HG02981 (cell line): ENCODE measurements at regions not wholly inside any gene's neighbourhood (a gene's known extent, or its start where the extent isn't known, plus 50 kb on each side); places are given as distances from the start of the nearest gene placed in this dataset.

Experiments
- ATAC-seq: cut with Tn5 transposase; IDR thresholded peaks from one replicate; pipeline ENCODE4 v1.9.1; 2021; ENCODE audit warnings: mild to moderate bottlenecking, moderate library complexity; ENCODE audit not compliant: unreplicated experiment

DNA sequence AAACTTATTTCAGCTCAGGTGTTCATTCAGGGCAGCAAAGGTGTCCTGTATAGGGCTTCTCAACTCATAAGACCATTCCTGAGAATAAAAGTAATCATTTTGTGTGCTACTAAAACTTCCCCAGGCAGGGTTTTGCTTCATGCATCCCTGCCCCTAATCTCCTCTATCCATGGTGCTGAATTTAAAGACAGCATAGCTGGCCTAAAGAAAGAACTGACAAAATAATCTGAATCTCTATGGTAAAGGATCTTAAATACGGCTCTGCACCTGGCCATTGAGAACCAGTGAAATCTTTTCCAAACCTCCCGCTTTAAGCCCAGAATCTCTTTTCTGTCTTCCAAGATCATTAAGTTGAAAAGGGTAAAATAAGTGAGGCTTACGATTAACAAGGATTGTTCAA is 292.1 kb upstream of the KLHL29 start:
- ATAC-seq = no peak

DNA sequence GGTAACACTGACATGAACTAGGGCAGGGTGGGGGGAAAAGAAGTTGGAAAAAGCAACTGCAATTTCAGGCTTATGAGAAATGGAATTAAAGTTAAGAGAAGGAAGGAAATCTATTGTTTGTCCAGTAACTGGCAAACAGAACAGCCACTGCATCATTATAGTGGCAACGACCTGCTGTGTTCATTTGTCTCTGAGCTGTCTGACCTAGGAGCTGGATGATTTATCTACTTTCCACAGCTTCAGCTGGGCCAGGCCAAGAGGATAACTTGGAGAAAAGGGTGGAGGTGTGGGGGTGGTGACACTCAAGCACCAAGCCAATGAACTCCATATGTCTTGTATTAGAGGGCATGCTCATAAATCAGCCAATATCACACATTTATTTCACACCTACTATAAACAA is 291.5 kb upstream of the KLHL29 start:
- ATAC-seq = no peak

DNA sequence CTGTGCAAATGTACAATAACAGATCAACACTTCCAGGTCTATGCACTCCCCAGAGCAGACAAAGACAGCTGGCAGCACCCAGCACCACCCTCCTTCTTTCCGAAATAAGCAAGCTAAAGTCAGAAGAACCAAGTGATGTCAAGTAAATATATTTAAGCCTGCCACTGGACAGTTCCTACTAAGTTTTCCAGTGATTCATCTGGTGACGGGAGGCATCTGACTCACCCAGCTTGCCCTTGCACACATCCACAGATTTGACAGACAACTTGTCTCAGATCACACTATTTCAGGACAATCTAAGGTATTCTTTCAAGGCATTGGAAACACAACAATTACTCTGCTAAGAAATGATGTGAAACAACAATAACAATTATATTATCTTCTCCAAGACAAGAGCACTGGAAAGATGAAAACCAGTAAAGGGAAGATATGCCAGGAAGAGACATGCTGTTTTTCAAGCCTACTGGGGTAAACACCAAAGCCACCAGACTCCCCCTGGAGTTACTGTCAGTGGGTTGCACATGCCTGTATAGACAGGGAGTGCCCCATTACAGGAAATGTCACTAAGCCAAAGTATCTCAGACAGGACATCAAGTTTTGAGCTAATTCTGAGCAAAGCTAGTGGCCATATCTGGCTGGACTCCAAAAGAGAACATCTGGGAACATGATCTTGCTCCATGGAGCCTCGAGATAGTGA is 287.9 kb upstream of the KLHL29 start:
- ATAC-seq = no peak

DNA sequence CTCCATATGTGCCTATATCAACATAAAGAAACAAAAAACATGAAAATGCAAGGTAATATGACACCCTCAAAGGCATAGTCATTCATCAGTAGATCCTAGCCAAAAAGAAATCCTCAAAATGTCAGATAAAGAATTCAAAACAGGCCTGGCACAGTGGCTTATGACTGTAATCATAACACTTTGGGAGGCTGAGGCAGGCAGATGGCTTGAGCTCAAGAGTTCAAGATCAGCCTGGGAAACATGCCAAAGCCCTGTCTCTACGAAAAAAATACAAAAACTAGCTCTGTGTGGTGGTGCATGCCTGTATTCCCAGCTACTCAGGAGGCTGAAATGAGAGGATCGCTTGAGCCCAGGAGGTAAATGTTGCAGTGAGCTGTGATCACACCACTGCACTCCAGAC is 284.6 kb upstream of the KLHL29 start:
- ATAC-seq = no peak

DNA sequence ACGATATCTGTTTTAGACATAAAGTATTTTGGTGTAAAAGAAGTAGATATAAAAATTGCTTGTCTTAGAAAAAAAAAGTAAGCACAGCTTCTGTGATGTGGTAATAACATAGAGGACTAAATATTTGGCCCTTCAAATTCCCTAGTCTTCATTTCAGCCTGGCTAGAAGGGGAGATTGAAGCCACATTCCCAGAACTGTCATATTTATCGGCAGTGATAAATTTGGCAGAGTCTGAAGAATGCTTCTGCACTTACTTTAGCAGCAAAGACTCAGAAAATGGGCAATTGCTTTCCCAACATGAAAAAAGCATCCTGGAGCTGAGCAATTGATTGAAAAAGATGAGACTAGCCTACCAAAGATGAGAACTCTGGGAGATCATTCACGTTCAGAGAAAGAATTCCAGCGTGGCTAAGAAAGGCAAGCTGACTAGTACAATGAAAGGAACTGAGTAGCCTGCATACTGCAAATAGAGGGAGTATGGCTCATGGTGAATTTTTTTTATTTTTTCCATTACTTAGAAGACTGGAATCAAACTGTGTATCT is 278.7 kb upstream of the KLHL29 start:
- ATAC-seq = no peak

DNA sequence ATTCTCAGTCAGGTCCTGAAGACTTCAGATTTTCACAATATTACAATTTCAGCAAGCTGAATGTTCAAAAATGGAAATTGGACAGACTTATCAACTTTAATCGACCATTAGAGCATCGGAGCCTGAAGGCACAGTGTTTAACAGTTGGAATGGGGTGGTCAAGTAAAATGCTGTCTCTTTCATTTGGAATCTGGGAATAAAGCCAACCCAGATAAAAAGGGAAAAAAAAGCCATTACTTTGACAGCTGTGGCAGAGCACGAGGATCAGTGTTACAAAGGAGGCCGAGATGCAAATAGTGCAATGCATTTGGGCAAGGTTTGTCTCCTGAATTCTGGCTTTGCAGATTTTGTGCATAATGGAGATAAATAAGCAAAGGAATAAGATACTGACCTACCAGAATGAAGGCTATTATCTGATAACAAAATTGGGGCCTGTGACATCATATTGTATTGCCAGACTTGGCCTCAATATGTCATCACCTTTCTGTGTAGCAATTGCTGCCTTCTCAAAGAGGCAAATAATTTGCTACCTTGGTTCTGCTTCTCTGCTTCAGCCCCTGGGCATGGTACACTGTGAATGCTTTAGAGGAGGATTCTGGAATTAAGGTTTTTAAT is 277.5 kb upstream of the KLHL29 start:
- no peak for ATAC-seq

DNA sequence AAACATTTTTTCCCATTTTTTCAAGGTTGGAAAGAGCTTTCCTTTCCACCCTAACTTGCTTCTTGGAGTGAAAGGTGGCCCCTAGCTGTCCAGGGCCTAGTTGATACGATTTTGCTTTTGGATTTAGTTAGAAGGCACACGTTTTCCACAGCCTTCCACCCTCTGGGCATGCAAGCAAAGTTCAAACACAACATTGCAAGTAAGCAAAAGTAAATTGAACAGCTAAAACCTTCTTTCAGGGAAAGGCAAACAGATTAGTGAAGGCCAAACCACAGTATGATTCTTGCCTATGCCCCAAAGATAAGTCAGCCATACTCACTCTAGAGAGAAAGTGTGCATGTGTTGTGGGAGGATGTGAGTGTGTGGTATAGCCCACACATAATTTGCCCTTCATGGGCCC is 273.7 kb upstream of the KLHL29 start:
- ATAC-seq = no peak

DNA sequence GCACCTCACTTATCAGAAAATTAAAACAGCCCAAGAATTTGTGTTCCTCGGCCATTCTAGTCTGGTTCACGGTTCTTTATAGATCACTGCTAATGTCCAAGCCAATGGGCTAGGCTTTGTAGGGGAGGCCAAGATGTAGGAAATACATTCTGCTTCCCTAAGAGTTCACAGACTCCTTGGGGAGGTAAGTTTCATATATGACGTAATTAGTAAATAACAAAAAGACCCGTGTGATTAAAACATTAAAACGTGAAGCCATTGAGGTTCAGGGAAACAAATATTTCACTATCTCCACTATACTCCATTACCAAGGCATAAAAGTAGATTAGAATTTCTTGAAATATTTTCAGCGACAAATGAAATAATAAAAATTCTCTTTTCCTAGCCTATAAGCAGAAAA is 272.5 kb upstream of the KLHL29 start:
- ATAC-seq = no peak

DNA sequence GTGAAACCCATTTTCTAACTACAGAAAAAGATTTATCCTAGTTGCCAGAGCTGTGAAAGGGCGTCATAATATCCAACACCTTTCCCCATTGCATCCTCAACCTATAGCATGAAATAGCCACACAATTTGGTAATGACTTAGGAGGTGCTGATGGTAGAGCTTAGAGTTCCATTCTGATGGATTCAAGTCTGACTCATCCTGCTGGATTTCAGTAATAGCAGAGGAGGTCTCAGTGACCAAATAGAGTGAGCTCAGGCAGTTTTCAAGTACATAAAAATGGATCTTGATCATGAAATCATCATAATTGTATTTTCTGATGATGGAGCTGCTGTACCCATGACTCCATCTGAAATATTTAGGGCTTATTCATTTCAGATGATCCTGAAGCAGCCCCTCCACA is 270.7 kb upstream of the KLHL29 start:
- no peak for ATAC-seq

DNA sequence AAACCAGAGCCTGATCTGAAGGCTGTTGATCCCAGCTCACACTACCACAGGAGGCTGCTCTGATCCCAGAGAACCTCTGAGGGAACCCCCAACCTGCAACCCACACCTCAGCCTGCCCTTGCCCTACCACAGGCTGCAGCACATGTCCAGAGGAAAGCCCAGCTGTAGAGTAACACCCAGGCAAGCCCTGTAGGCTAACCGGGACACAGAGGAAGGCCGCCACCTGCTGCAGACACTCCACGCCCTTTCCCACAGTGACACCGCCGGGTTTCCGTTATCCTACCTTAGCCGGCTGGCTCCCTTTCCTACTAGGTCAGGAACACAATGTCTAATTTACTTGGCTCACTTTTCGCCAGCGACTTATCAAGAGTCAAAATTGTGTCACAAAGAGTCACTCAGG is 266.7 kb upstream of the KLHL29 start:
- ATAC-seq = no peak

DNA sequence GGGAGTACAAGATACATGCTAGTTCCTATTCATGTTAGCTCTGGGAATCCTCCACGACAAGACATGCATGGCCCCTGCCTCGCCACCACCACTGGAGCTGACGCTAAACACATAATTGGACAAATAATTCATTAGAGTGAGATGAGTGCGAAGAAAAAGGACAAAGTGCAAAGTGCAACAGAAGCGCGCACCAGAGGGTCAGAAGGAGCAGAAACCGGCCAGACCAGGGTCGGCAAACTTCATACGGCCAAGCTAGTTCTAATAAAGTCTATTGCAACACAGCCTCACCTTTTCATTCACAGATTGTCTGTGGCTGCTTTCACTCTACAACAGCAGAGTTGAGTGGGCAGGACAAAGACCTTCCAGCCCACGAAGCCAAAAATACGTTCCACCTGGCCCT is 266.1 kb upstream of the KLHL29 start:
- ATAC-seq = no peak

DNA sequence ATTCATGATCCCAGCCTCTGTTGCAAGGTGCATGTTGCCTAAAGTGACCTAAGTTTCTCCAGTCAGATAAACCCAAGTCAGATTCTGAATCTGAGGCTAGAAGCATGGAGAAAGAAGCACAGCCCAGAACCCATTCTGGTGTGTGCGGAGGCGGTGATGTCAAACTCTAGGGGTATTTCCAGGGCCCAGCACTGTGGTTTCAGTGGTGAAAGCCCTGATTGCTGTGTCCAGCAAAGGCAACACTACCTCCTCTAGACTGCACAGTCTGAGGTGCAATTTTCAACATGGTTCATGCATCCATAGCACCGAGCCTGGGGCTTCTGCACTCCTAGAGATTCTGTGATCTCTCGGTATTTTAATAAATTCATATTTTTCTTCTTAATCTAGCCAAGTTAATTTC is 264.8 kb upstream of the KLHL29 start:
- ATAC-seq = no peak

DNA sequence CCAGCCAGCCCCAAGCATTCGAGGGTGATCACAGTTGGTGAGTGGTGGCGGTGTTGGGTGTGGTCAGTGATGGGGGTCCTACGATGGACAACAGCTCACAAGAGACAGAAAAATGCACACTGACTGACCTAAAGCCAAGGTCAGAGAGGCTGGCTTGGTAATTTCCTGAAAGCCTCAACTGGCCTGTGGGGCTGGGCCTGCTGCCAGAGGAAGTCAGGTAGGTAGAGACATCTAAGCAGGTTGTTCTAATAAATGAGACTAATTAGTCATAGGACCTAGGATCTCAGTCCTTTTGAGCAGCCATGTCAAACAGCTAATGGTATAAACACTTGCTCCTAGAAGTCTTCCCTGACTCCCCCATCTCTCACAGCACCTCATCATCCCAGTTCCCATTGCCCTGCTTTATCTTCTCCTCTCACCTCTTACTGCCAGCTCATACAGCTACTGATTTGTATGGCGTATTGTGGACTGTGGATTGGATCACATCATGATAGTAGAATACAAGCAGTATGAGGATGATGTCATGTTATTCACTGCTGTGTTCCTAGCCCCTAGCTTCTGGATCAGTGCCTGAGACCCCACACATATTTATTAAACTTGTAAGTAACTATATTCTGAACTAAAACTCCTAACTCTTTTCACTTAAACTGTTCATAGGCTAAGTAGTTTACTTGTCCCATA is 262.9 kb upstream of the KLHL29 start:
- no peak for ATAC-seq

DNA sequence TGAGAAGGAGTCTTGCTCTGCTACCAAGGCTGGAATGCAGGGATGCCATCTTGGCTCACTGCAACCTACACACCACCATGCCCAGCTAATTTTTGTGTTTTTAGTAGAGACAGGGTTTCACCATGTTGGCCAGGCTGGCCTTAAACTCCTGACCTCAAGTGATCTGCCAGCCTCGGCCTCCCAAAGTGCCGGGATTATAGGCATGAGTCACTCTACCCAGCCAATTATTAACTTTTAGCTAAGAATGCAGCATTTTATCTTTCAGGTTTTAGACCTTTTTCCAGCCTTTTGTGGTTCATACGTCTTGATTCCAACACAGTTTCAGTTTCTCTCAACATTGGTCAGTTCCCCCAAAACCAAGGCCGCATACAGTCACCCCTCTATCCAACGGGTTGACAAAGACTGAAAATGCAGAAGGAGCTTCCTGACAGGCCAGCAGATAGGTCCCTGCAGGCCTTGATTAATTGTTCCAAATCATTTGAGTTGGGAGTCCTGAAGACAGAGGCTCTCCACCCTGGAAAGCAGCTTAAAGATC is 262.2 kb upstream of the KLHL29 start:
- no peak for ATAC-seq

DNA sequence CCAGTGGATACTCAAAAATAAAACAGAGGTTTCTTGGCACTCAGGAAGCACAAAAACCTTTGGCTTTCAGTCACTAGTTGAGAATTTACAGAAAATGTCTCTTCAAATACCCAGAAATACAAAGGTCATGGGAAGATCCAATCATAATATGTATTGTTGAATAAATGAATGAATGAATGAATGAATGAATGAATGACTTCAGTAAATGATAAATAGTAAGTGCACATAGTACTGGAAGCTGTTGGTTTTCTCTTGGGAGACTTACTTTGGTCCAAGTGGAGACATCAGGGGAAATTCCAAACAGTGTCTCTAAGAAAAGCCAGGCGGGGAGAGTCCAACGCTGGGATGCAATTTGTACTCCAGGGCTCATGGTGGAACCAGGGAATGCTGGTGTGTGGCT is 261.3 kb upstream of the KLHL29 start:
- no peak for ATAC-seq

DNA sequence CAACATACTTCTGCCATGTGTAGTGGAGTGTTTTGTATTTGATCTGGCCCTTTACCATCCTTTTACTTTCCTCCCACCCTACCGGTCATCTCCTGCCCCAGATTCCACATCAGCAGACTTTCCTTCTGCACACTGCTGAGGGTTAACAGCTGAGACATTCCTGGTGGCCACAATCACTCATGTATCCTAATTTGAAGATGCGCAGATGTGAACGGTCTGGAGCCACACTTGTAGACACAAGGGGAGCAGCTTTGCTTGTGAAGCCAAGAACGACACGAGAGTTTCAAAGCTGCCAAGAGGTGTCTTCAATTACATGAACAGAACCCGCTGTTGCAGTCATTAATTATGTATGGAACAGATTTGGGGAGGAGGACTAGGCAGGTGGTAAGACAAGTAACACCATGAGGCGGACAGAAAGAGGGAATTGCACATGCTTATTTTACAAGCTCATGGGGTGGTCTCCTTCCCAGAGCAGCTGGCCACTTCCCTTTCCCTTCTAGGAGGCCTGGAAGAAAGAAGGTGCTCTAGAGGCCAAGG is 260.7 kb upstream of the KLHL29 start:
- no peak for ATAC-seq

DNA sequence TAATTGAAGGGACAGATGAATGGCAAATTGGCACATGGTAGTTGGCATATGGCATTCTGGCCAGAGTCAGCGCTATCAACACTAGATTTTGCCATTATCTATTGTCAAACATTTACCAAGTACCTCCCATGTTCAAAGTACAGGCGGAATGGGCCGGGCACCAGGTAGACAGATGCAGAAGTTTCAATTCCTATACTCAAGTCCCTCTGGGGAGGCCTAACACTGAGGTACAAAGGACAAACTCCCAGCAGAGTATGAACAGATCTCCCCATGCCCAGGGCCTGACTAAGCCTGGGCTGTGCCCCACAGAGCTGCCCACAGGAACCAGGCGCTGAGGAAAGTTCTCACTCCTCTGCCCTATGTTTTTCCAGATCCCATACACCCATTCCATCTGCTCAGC is 257.5 kb upstream of the KLHL29 start:
- ATAC-seq = no peak

DNA sequence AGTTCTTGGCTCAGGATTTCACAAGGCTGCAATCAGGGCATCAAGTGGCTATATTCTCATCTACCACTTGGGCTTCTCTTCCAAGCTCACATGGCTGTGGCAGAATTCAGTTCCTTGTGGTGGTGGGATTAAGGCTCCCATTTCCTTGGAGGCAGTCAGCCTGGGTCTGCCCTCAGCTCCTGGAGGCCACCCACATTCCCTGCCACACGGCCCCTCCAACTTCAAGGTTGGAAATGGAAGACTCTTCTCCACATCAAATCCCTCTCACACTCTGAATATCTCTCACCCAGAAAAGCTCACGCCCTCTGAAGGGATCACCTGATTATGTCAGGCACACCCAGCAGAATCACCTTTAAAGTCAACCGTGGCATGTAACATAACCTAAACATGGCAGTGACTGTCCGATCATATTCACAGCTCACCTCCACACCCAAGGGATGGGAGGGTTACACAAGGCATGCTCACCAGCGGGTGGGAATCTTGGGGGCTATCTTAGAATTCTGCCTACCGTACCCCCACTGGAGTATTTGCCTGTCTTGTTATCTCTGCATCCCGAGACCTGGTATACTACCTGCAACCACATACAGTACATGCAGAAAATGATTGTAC is 256.2 kb upstream of the KLHL29 start:
- no peak for ATAC-seq

DNA sequence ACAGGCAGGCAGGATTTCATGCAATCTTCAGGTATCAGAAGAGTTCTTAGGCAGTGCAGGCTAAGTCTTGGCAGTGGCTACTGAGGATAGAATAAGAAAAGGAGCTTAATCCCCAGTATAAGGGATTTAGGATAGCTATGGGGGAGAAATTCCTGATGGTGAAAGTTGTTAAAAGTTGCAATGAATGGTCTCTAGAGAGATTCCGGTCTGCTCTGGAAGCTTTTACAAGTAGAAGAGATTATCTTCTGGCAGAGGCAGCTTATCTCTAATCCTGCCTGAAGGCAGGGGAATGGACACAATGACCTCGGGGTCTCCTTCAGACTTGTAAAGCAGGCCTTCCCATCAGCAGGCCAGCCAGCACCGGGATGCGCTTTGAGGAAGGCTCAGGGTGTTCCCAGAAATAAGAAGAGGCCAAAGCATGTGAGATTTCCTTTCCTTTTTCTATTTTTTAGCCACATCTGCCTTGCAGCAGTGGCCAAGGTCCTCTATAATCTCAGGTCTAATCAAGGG is 253.9 kb upstream of the KLHL29 start:
- no peak for ATAC-seq

DNA sequence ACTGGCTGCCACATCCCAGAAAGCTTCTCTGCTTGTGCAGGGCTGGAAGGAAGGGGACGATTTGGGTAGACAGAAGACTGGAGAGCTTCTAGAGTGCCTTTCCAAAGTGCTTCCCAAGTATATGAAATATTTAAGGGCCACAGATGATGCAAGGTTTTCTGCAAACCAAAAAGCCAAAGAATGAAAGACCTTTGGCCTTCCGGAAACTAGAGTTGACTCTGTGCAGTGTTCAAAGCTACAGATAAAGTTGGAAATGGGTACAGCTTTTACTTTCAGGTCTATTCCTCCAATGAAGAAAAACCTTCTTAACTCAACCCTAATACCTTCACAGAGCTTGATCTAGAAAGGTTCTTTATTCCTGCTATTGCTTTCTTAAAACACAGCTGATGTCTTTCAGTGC is 253.0 kb upstream of the KLHL29 start:
- ATAC-seq = no peak
